Spleen (tissue), 7 donors: ENCODE measurements at regions not wholly inside any gene's neighbourhood (a gene's known extent, or its start where the extent isn't known, plus 50 kb on each side); places are given as distances from the start of the nearest gene placed in this dataset.

Source experiments
- POLR2A ChIP-seq, 3 donors: fragments of 450-650 bp; IDR thresholded peaks; one replicate each; pipeline ENCODE4 v1.5.1; 2017; ENCODE audit warnings: antibody characterized with exemption in 3 of 3, mild to moderate bottlenecking in 1 of 3
- POLR2AphosphoS5 ChIP-seq, 3 donors: sonication (generic); formaldehyde crosslinking; IDR thresholded peaks; one replicate each; pipeline ENCODE4 v1.5.1; 2017; ENCODE audit warnings: antibody characterized with exemption in 3 of 3
- TF ChIP-seq, protein P1 (sequence below), 11 experiments: fragments of 200-600 bp in 7 of 11; fragments of 450-650 bp in 4 of 11; sonication (generic) in 4 of 11; IDR thresholded peaks in 8 of 11; conservative IDR thresholded peaks in 3 of 11; 1 replicate in 7 of 11; 2 replicates in 4 of 11; pipeline versions ENCODE4 v1.4.0 to v1.8.0; 2016 to 2021; ENCODE audit warnings: antibody characterized with exemption in 11 of 11, inconsistent platforms in 4 of 11, mild to moderate bottlenecking in 1 of 11
- donor health status: DM: no; HTN: no; CAD: no; lungs with moderate emphysema.
- donor health status: DM: no; HTN: no; CAD: no.
- donor health status: DM: no; HTN: no; CAD: no.

GRCh38 chr6:15914553-15914952, 214.3 kb upstream of the MYLIP start:
- TF ChIP-seq POLR2AphosphoS5 (IDR thresholded peaks at IDR 0.05), result no peak
- TF ChIP-seq POLR2A (IDR thresholded peaks at IDR 0.05), result no peak
- TF ChIP-seq, protein P1, sequence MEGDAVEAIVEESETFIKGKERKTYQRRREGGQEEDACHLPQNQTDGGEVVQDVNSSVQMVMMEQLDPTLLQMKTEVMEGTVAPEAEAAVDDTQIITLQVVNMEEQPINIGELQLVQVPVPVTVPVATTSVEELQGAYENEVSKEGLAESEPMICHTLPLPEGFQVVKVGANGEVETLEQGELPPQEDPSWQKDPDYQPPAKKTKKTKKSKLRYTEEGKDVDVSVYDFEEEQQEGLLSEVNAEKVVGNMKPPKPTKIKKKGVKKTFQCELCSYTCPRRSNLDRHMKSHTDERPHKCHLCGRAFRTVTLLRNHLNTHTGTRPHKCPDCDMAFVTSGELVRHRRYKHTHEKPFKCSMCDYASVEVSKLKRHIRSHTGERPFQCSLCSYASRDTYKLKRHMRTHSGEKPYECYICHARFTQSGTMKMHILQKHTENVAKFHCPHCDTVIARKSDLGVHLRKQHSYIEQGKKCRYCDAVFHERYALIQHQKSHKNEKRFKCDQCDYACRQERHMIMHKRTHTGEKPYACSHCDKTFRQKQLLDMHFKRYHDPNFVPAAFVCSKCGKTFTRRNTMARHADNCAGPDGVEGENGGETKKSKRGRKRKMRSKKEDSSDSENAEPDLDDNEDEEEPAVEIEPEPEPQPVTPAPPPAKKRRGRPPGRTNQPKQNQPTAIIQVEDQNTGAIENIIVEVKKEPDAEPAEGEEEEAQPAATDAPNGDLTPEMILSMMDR (IDR thresholded peaks at IDR 0.05 in 8 of 11, conservative IDR thresholded peaks at IDR 0.05 in 3 of 11), result no peak
